H1 (cell line): ENCODE measurements at regions not wholly inside any gene's neighbourhood (a gene's known extent, or its start where the extent isn't known, plus 50 kb on each side); places are given as distances from the start of the nearest gene placed in this dataset.
A peak's percentile ranks its signal among the peaks of the same experiment; 100 is the strongest.

Experiments used
- CTCF ChIA-PET: fragments of 300-600 bp; sonication (Branson Sonifier 250); formaldehyde crosslinking; loops from one replicate; lab custom pipeline; 2021; ENCODE audit not compliant: partially characterized antibody; lab: Charles Lee
- POLR2A ChIA-PET: fragments of 300-600 bp; sonication (Branson Sonifier 250); formaldehyde crosslinking; loops from one replicate; lab custom pipeline; 2021; ENCODE audit warnings: inconsistent platforms; ENCODE audit not compliant: partially characterized antibody; lab: Charles Lee
- DNase-seq, 2 experiments: peaks; one replicate each; pipeline versions ENCODE4 v3.0.0 to v3.0.0-alpha.2; 2010 to 2022; ENCODE audit warnings: low spot score in 2 of 2, low read depth in 1 of 2, mixed read lengths in 1 of 2
- FAIRE-seq: peaks from 2 replicates; lab custom pipeline; 2011; peaks lifted over from hg19 to GRCh38; lab: Jason Lieb, UNC
- H2AFZ ChIP-seq: 2 replicates; pipeline ENCODE4 v1.8.1; 2012; ENCODE audit warnings: low read length, inconsistent platforms
- H2AK5ac ChIP-seq: 2 replicates; pipeline ENCODE4 v1.6.1; 2013; ENCODE audit warnings: low read depth, low read length
- H2BK120ac ChIP-seq: replicated peaks from 2 replicates; pipeline ENCODE3; 2013; ENCODE audit warnings: low read depth, low read length, inconsistent platforms
- H2BK12ac ChIP-seq: 2 replicates; pipeline ENCODE4 v1.6.1; 2013; ENCODE audit warnings: low read depth, low read length
- H2BK15ac ChIP-seq: 2 replicates; pipeline ENCODE4 v1.6.1; 2013; ENCODE audit warnings: low read length
- H2BK20ac ChIP-seq: 2 replicates; pipeline ENCODE4 v1.6.1; 2013; ENCODE audit warnings: low read length
- H2BK5ac ChIP-seq: 2 replicates; pipeline ENCODE4 v1.6.1; 2013; ENCODE audit warnings: low read depth, low read length
- H3K14ac ChIP-seq: 2 replicates; pipeline ENCODE4 v1.6.1; 2013; ENCODE audit warnings: inconsistent platforms; ENCODE audit not compliant: insufficient read length
- H3K18ac ChIP-seq: 2 replicates; pipeline ENCODE4 v1.6.1; 2013; ENCODE audit warnings: low read length; ENCODE audit errors: extremely low read depth
- H3K23ac ChIP-seq: 2 replicates; pipeline ENCODE4 v1.6.1; 2013; ENCODE audit warnings: inconsistent platforms; ENCODE audit not compliant: insufficient read length
- H3K23me2 ChIP-seq: 2 replicates; pipeline ENCODE4 v1.6.1; 2013; ENCODE audit warnings: low read depth, low read length
- H3K27ac ChIP-seq: 2 replicates; pipeline ENCODE4 v1.6.1; 2011; ENCODE audit warnings: low read depth, low read length, inconsistent platforms
- H3K27me3 ChIP-seq, 4 experiments: replicated peaks in 1 of 4; 1 replicate in 1 of 4; 2 replicates in 3 of 4; pipeline versions ENCODE4 v1.6.1 to v1.8.1; 2011 to 2013; ENCODE audit warnings: low read length in 3 of 4, mild to moderate bottlenecking in 3 of 4, inconsistent platforms in 2 of 4, mixed read lengths in 2 of 4, moderate library complexity in 1 of 4; ENCODE audit not compliant: control insufficient read depth in 3 of 4, insufficient read depth in 3 of 4; ENCODE audit errors: extremely low read depth in 1 of 4
- H3K36me3 ChIP-seq, 4 experiments: 2 replicates each; pipeline versions ENCODE4 v1.6.1 to v1.8.1; 2011 to 2013; ENCODE audit warnings: mild to moderate bottlenecking in 4 of 4, low read length in 3 of 4, moderate library complexity in 2 of 4, control low read depth in 1 of 4, inconsistent platforms in 1 of 4; ENCODE audit not compliant: insufficient read depth in 4 of 4, control insufficient read depth in 2 of 4
- H3K4ac ChIP-seq: replicated peaks from 2 replicates; pipeline ENCODE3; 2013; ENCODE audit warnings: low read length, low read depth, mixed read lengths, inconsistent platforms; ENCODE audit not compliant: insufficient read length
- H3K4me1 ChIP-seq, 4 experiments: replicated peaks in 1 of 4; 1 replicate in 1 of 4; 2 replicates in 3 of 4; pipeline versions ENCODE4 v1.6.1 to v1.8.1; 2011 to 2013; ENCODE audit warnings: low read length in 3 of 4, inconsistent platforms in 2 of 4, mixed read lengths in 1 of 4; ENCODE audit not compliant: insufficient read depth in 4 of 4, control insufficient read depth in 3 of 4
- H3K4me2 ChIP-seq, 2 experiments: 2 replicates each; pipeline versions ENCODE4 v1.6.1 to v1.8.1; 2011 to 2013; ENCODE audit warnings: low read depth in 2 of 2, low read length in 2 of 2, control low read depth in 1 of 2, inconsistent platforms in 1 of 2, mild to moderate bottlenecking in 1 of 2; ENCODE audit not compliant: insufficient read depth in 1 of 2
- H3K4me3 ChIP-seq, 4 experiments: fragments of 200-600, 300-600 bp in 1 of 4; sonication (generic), shearing (Covaris generic), sonication (Bioruptor Twin) in 1 of 4; 2 replicates each; pipeline versions ENCODE4 v1.5.1 to v1.8.1; 2011 to 2016; ENCODE audit warnings: low read length in 4 of 4, low read depth in 3 of 4, control low read depth in 2 of 4, inconsistent platforms in 2 of 4, mild to moderate bottlenecking in 2 of 4, mixed read lengths in 1 of 4, moderate library complexity in 1 of 4; ENCODE audit not compliant: insufficient read depth in 2 of 4; ENCODE audit errors: extremely low read depth in 1 of 4
- H3K56ac ChIP-seq: replicated peaks from 2 replicates; pipeline ENCODE3; 2013; ENCODE audit warnings: low read depth, mild to moderate bottlenecking, mixed read lengths, low read length, inconsistent platforms; ENCODE audit not compliant: insufficient read length
- H3K79me1 ChIP-seq: 2 replicates; pipeline ENCODE4 v1.6.1; 2013; ENCODE audit warnings: low read depth, low read length, control low read depth
- H3K79me2 ChIP-seq, 2 experiments: 2 replicates each; pipeline versions ENCODE4 v1.6.1 to v1.8.1; 2012 to 2013; ENCODE audit warnings: low read length in 2 of 2, mild to moderate bottlenecking in 2 of 2, inconsistent platforms in 1 of 2; ENCODE audit not compliant: insufficient read depth in 2 of 2, control insufficient read depth in 1 of 2
- H3K9ac ChIP-seq, 4 experiments: replicated peaks in 1 of 4; 1 replicate in 1 of 4; 2 replicates in 3 of 4; pipeline versions ENCODE4 v1.6.1 to v1.8.1; 2011 to 2013; ENCODE audit warnings: low read depth in 3 of 4, low read length in 3 of 4, control low read depth in 2 of 4, mild to moderate bottlenecking in 2 of 4, moderate library complexity in 2 of 4, inconsistent platforms in 1 of 4; ENCODE audit errors: extremely low read depth in 1 of 4
- H3K9me3 ChIP-seq, 2 experiments: 2 replicates each; pipeline versions ENCODE4 v1.6.1 to v1.8.1; 2012 to 2013; ENCODE audit warnings: mild to moderate bottlenecking in 2 of 2, moderate library complexity in 2 of 2, control low read depth in 1 of 2, inconsistent platforms in 1 of 2, low read depth in 1 of 2, low read length in 1 of 2, mixed read lengths in 1 of 2; ENCODE audit not compliant: insufficient read depth in 2 of 2
- H4K20me1 ChIP-seq, 2 experiments: replicated peaks in 1 of 2; 2 replicates each; pipeline versions ENCODE3 to v1.8.1; 2011 to 2013; ENCODE audit warnings: inconsistent platforms in 2 of 2, low read length in 2 of 2, mild to moderate bottlenecking in 1 of 2; ENCODE audit not compliant: insufficient read depth in 2 of 2, control insufficient read depth in 1 of 2
- H4K5ac ChIP-seq: 2 replicates; pipeline ENCODE4 v1.6.1; 2013; ENCODE audit warnings: low read length, low read depth, mixed read lengths, inconsistent platforms; ENCODE audit not compliant: insufficient read length
- H4K8ac ChIP-seq: 2 replicates; pipeline ENCODE4 v1.8.0; 2013; ENCODE audit warnings: mild to moderate bottlenecking, moderate library complexity, low read length, inconsistent platforms; ENCODE audit not compliant: insufficient read depth; ENCODE audit errors: extremely low read depth
- H4K91ac ChIP-seq: replicated peaks from 2 replicates; pipeline ENCODE3; 2013; ENCODE audit warnings: low read length, mixed read lengths, inconsistent platforms; ENCODE audit not compliant: insufficient read length
- CEBPB ChIP-seq: IDR thresholded peaks from 2 replicates; pipeline ENCODE4 v1.6.1; 2012; ENCODE audit warnings: low read depth, low read length
- CTCF ChIP-seq, 3 experiments: IDR thresholded peaks; 1 replicate in 2 of 3; 2 replicates in 1 of 3; pipeline versions ENCODE4 v1.5.1 to v1.6.1; 2011; ENCODE audit warnings: low read length in 3 of 3, mild to moderate bottlenecking in 3 of 3, inconsistent platforms in 2 of 3, low read depth in 1 of 3, moderate library complexity in 1 of 3; ENCODE audit not compliant: insufficient read depth in 1 of 3; ENCODE audit errors: control extremely low read depth in 1 of 3
- RAD21 ChIP-seq, 2 experiments: IDR thresholded peaks in 1 of 2; conservative IDR thresholded peaks in 1 of 2; 2 replicates each; pipeline ENCODE4 v1.6.1; 2011; ENCODE audit warnings: low read depth in 2 of 2, low read length in 2 of 2, improper control_type of control experiment in 1 of 2, inconsistent platforms in 1 of 2, mild to moderate bottlenecking in 1 of 2, moderate library complexity in 1 of 2
- SAP30 ChIP-seq: fragments of 300-600 bp; sonication (generic); IDR thresholded peaks from 2 replicates; pipeline ENCODE4 v1.7.1; 2012; ENCODE audit warnings: low read length, moderate library complexity, mild to moderate bottlenecking, inconsistent platforms; ENCODE audit not compliant: insufficient read depth, insufficient replicate concordance
- WGBS, 2 experiments: shearing (Covaris generic) in 1 of 2; methylation state at CpG; one replicate each; pipeline versions ENCODE4 v1.1.6 to v1.1.7; 2013 to 2015; ENCODE audit warnings: low lambda C conversion rate in 2 of 2, mixed read lengths in 2 of 2, inconsistent platforms in 1 of 2, low coverage in 1 of 2, missing lambda C conversion rate in 1 of 2; ENCODE audit not compliant: insufficient replicate concordance in 2 of 2, insufficient coverage in 1 of 2, insufficient read length in 1 of 2; ENCODE audit errors: extremely low coverage in 1 of 2, missing lambda C conversion rate in 1 of 2; 5-methylcytosine and 5-hydroxymethylcytosine counted together

- peak; percentile 76 for FAIRE-seq
- Histone ChIP-seq H2BK15ac (no peak overlapping the region), H3K79me1 (no peaks in the 10 kb centered on the region), H3K4me1 (peaks cover 0 to 3% (median under 1%) of the 10 kb centered on the region in 4 experiments; a peak in 1 of 7 replicates), H3K23me2 (no peaks in the 10 kb centered on the region), H3K56ac (no peak overlapping the region), H3K27me3 (no peaks in the 10 kb centered on the region), H3K9me3 (no peaks in the 10 kb centered on the region), H3K27ac (no peak overlapping the region), H3K14ac (no peak overlapping the region), H2BK120ac (no peak overlapping the region), H4K8ac (no peak overlapping the region), H3K4me2 (no peak overlapping the region), H2AK5ac (no peak overlapping the region)
- 0% methylated on average over 1 of the region's 1 CpG; no CpG with 5 or more reads in 1 of the 2 experiments for WGBS, 2 experiments
- DNase-seq = peak in 1 of 2 experiments; percentile 29
- POLR2A ChIA-PET = no interaction called here
- TF ChIP-seq SAP30 (no peak), CTCF (IDR thresholded peaks at IDR 0.05; ENCODE audit: control extremely low read depth in 1 of 3, insufficient read depth in 1 of 3, low read depth in 1 of 3, low read length in 3 of 3) (peak in 2 of 3 experiments; percentile 50 to 59; a peak in 2 of 4 replicates), CEBPB (peak; percentile 81), RAD21 (IDR thresholded peaks at IDR 0.05 in 1 of 2, conservative IDR thresholded peaks at IDR 0.05 in 1 of 2; ENCODE audit: low read depth in 2 of 2, low read length in 2 of 2) (peak; percentile 90 to 91)
- TF ChIP-seq, all 59 proteins: peak for 3
- Histone ChIP-seq H4K20me1 (no peaks in the 10 kb centered on the region), H3K4ac (no peak overlapping the region), H3K18ac (no peak overlapping the region), H2BK5ac (no peak overlapping the region), H2AFZ (no peak overlapping the region), H2BK20ac (no peak overlapping the region), H3K79me2 (no peaks in the 10 kb centered on the region), H4K5ac (peak overlapping the region; percentile 86), H3K23ac (no peak overlapping the region), H2BK12ac (no peak overlapping the region), H3K4me3 (no peak overlapping the region), H3K36me3 (no peaks in the 10 kb centered on the region), H3K9ac (no peak overlapping the region), H4K91ac (no peak overlapping the region)
- CTCF ChIA-PET = interaction anchor here (0.6 to 2.4 kb wide), 19 partner anchors 10 to 644 kb away, joined by 3 to 12 read pairs (median 3); no protein-coding TSS in a partner anchor
Observed at GRCh38 chr6:122033564-122034181, 365.8 kb upstream of the HSF2 start.
